SK-N-SH (cell line): ENCODE measurements at regions not wholly inside any gene's neighbourhood (a gene's known extent, or its start where the extent isn't known, plus 50 kb on each side); places are given as distances from the start of the nearest gene placed in this dataset.

Source experiments
- RFX5 ChIP-seq: IDR thresholded peaks from 2 replicates; pipeline ENCODE4 v1.6.1; 2012; ENCODE audit warnings: mild to moderate bottlenecking, improper control_type of control experiment, low read length
- SIN3A ChIP-seq: IDR thresholded peaks from 2 replicates; pipeline ENCODE4 v1.6.1; 2012; ENCODE audit warnings: low read depth, mild to moderate bottlenecking, low read length, moderate library complexity, borderline replicate concordance
- TF ChIP-seq, protein P1 (sequence below): fragments of 200-600 bp; sonication (generic); IDR thresholded peaks from 2 replicates; pipeline ENCODE4 v1.6.1; 2017; ENCODE audit warnings: antibody characterized with exemption, mild to moderate bottlenecking, moderate library complexity

DNA sequence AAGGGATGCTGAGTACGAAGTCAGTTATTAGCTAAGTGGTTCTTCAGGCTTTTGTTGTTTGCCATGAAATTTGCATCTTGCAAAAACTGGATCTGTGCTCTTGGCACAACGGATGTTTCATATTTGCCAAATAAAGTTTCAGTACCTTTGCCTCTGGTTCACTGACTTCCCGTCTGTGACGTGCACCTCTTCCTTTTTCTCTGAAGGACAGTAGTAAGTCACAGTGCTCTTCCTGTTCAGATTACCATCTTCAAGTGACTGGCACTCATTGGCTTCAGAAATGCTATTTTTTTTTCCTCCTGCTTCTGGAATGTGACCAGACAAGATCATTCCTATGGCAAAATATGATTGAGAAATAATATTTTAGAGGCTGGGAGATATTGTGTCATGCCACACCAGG, 75.9 kb upstream of the GREM2 start:
- no peak for TF ChIP-seq SIN3A
- TF ChIP-seq, protein P1, sequence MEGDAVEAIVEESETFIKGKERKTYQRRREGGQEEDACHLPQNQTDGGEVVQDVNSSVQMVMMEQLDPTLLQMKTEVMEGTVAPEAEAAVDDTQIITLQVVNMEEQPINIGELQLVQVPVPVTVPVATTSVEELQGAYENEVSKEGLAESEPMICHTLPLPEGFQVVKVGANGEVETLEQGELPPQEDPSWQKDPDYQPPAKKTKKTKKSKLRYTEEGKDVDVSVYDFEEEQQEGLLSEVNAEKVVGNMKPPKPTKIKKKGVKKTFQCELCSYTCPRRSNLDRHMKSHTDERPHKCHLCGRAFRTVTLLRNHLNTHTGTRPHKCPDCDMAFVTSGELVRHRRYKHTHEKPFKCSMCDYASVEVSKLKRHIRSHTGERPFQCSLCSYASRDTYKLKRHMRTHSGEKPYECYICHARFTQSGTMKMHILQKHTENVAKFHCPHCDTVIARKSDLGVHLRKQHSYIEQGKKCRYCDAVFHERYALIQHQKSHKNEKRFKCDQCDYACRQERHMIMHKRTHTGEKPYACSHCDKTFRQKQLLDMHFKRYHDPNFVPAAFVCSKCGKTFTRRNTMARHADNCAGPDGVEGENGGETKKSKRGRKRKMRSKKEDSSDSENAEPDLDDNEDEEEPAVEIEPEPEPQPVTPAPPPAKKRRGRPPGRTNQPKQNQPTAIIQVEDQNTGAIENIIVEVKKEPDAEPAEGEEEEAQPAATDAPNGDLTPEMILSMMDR: no peak
- no peak for TF ChIP-seq RFX5
